GF-D8 (cell line): ENCODE measurements at regions not wholly inside any gene's neighbourhood (a gene's known extent, or its start where the extent isn't known, plus 50 kb on each side); places are given as distances from the start of the nearest gene placed in this dataset.
"Not testable (repeated sequence)": the region's sequence is repeated elsewhere in the genome, so short reads cannot be mapped to it uniquely, and the experiment has no call there.

Experiments used
- DNase-seq: peaks from one replicate; lab custom pipeline; 2025; lab: John Stamatoyannopoulos, UW

- no peak for DNase-seq
Measured at GRCh38 chr11:34754171-34754823, 133.4 kb downstream of the EHF start.

GRCh38 chr11:34750692-34751405, 130.0 kb downstream of the EHF start:
- no peak for DNase-seq

DNA sequence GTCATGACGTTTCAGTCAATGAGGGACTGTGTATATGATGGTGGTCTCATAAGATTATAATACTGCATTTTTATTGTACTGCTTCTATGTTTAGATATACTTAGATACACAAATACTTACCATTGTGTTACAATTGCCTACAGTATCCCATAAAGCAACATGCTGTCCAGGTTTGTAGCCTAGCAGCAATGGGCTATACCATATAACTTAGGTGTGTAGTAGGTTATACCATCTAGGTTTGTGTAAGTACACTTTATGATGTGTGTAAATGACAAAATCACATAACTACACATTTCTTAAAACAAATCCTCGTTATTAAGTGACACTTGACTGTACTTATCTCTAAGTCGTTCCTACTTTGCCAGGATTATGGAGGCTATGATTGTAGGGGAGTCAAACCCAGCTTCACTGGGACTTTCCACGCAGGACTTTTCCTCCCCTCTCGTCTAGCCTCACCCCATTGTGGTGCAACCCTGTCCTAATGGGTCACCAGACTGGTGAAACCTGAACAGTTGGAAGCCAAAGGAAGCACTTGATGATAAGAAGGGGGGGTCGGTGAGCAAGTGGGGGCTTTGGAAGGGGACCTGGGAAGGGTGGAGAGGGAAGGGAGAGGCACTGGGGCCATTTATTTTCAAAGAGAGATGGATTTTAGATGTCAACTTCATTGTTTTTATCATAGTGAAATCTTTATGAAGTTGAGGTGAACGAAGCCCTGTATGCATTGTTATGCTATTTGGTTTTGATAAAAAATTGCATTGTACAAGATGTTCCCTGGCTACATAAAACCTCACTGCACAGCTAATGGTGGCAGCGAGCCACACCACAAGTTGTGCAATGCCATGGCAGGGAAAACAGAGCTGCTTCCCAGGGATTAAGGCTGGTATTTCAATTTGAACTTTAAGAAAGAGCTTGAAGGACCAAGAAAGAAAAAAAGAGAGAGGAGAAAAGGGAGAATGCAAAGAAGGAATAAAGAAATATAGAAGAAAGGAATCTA, 129.1 kb downstream of the EHF start:
- no peak for DNase-seq

- no peak for DNase-seq
Measured at GRCh38 chr11:34748036-34748435, 127.1 kb downstream of the EHF start.

GRCh38 chr11:34747251-34747650, 126.4 kb downstream of the EHF start:
- no peak for DNase-seq

DNA sequence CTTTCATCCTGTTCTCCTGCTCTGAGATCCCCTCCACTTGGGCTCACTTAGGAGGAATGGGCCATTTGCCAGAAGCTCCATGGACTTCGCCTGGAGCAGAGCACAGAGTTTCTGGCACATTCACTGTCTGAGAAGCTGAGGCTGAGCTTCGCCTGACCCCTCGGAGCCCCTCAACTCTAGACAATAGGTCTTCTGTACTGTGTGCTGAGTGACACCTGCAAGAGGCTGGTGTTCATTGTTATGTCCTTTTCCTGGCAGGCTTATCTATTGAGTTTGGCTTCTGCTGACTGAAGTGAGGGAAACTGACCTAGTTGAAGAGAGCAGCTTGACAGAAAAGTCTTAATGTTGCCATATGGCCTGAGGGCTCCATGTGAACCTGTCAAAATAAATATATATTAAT, 124.3 kb downstream of the EHF start:
- DNase-seq: no peak

GRCh38 chr11:34744511-34744910, 123.6 kb downstream of the EHF start:
- no peak for DNase-seq

GRCh38 chr11:34738237-34738636, 117.3 kb downstream of the EHF start:
- DNase-seq: no peak

- no peak for DNase-seq
Measured at GRCh38 chr11:34732831-34733230, 111.9 kb downstream of the EHF start.

DNA sequence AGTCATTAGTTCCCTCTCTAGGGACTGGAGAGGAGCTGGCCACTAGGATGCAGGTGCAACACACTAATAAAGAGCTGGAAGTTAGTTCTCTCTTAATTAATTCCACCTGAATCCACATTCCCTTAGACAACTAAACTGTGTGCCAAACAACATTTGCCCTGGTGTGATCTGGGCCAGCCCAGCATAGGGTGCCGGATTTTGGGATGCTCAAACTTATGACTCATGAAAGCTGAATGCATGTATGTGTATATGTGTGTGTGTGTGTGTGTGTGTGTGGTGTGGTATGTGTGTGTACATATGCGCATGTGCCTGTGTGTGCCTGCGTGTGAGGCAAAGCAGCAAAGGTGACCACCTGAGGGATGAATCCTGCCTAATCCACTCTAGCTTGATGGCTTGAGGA, 110.7 kb downstream of the EHF start:
- no peak for DNase-seq

DNA sequence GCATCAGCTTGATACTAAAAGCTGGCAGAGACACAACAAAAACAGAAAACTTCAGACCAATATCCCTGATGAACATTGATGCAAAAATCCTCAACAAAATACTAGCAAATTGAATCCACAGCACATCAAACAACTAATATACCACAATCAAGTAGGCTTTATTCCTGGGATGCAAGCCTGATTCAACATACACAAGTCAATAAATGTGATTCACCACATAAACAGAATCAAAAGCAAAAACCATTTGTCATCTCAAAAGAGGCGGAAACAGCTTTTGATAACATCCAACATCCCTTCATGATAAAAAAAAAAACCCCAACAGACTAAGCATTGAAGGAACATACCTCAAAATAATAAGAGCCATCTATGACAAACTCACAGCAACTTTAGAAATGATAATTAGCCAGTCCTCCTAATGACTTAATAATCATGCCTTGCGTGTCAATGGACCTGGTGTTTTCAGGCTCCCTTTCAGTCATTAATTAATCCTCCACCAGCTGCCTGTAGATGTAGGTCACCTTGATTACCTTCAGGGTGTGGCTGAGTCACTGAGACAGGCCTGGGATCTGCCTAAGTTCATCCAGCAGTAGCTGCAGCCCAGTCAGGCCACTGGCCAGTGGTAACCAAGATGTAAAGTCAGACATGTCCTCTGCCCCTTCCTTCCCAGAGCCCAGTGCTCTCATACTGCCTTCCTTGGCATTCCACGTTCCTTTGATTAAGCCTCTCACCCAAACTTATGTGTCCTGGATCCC, 109.8 kb downstream of the EHF start:
- no peak for DNase-seq

DNA sequence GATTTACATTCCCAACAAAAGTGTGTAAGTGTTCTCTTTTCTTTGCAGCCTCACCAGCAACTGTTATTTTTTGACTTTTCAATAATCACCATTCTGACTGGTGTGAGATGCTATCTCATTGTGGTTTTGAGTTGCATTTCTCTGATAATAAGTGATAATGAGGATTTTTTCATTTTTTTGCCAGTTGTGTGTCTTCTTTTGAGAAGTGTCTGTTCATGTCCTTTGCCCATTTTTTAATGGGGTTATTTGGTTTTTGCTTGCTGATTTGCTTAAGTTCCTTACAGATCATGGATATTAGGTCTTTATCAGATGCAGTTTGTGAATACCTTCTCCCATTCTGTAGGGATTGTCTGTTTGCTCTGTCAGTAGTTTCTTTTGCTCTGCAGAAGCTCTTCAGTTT, 107.7 kb downstream of the EHF start:
- no peak for DNase-seq

- DNase-seq: no peak
Measured at GRCh38 chr11:34727228-34727737, 106.4 kb downstream of the EHF start.

- DNase-seq: no peak
Measured at GRCh38 chr11:34724973-34725372, 104.1 kb downstream of the EHF start.

GRCh38 chr11:34721646-34722045, 100.8 kb downstream of the EHF start:
- no peak for DNase-seq

DNA sequence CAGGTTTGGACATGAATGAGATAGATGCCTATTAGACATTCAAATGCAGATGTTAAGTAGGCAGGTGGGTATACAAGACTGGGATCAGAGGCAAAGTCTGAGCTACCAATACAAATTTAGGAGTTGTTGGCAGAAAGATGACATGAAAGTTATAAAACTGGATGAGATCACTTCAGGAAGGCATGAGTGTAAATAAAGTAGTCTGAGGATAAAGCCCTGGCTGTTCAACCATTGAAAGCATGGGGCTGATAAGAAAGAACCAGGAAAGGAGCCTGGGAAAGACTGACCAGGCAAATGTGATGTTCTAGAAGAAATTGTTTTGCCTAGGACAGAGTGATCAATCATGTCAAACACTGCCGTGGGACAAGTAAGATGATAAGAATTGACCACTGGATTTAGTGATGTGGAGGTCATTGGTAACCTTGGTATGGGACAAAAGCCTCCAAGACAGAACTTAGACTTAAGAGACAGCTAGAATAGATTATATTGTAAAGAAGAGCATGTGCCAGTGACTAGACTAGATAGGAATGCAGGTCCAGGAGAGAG, 98.5 kb downstream of the EHF start:
- DNase-seq: no peak

DNA sequence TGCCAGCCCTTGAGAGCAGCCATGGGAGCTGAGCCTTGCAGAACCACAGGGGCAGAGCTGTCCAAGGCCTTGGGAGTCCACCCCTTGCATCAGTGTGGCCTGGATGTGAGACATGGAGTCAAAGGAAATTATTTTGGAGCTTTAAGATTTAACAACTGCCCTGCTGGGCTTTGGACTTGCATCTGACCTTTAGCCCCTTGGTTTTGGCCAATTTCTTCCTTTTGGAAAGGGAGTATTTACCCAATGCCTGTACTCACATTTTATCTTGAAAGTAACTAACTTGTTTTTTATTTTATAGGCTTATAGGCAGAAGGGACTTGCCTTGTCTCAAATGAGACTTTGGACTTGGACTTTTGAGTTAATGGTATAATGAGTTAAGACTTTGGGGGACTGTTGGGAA, 92.7 kb downstream of the EHF start:
- not testable (repeated sequence) for DNase-seq
